ENCODE measurements at regions not wholly inside any gene's neighbourhood (a gene's known extent, or its start where the extent isn't known, plus 50 kb on each side); places are given as distances from the start of the nearest gene placed in this dataset.
"Not testable (repeated sequence)": the region's sequence is repeated elsewhere in the genome, so short reads cannot be mapped to it uniquely, and the experiment has no call there.

DNA sequence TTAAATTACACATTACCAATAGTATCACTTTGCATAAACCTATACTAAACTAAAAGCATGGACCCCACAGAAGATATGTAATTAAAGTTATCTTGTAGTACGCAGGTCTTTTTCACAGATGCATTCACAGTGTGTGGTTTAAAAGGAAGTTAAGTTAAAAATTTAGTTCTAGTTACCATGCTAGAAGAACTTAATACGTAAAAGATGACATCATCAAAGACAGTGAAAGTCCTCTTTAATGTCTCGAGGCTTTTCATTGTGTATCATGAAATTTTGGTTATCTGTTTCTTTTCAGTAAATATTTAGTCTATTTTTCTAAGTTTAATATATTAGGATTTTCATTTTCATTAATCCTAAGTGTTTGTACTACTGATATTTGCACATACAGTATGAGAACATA lies 934.6 kb upstream of the FOXG1 start:
- CTCF ChIA-PET; POLR2A ChIA-PET; H3K36me3 ChIP-seq (replicated peaks in 1 of 2; ENCODE audit: control extremely low read depth in 1 of 2, control insufficient read depth in 1 of 2, extremely low read depth in 1 of 2, insufficient read depth in 2 of 2, low read length in 1 of 2); DNase-seq; H3K4me3 ChIP-seq (ENCODE audit: control extremely low read depth in 1 of 5, extremely low read depth in 1 of 5, insufficient read depth in 1 of 5, low read depth in 2 of 5, low read length in 4 of 5); H3K4me1 ChIP-seq (ENCODE audit: control insufficient read depth in 2 of 2, insufficient read depth in 2 of 2, low read length in 2 of 2); H3K4me1 Mint-ChIP-seq; H3K27ac Mint-ChIP-seq; H3K27me3 ChIP-seq (replicated peaks in 1 of 4; ENCODE audit: control extremely low read depth in 1 of 4, control insufficient read depth in 3 of 4, insufficient read depth in 4 of 4, low read length in 3 of 4); H3K4me3 Mint-ChIP-seq; H3K9ac ChIP-seq (ENCODE audit: low read length); H4K20me1 ChIP-seq (ENCODE audit: control insufficient read depth, insufficient read depth, low read length, poor library complexity, severe bottlenecking); H3K9me3 Mint-ChIP-seq (ENCODE audit: insufficient read depth); H3K4me2 ChIP-seq (replicated peaks; ENCODE audit: low read depth, low read length, poor library complexity, severe bottlenecking); H3K27me3 Mint-ChIP-seq; intact Hi-C loops (cut with micrococcal nuclease); H2AFZ ChIP-seq (ENCODE audit: insufficient read depth, low read depth, low read length, poor library complexity, severe bottlenecking); H3K9me3 ChIP-seq (ENCODE audit: control extremely low read depth in 1 of 3, control insufficient read depth in 2 of 3, insufficient read depth in 1 of 3, low read length in 2 of 3); H3K27ac ChIP-seq (ENCODE audit: low read length in 2 of 2); ATAC-seq (ENCODE audit: low read depth); H3K79me2 ChIP-seq (ENCODE audit: control insufficient read depth, insufficient read depth, low read length): not testable (repeated sequence)
- no CpG with 5 or more reads among the region's 3 CpGs for WGBS (ENCODE audit: insufficient coverage)

DNA sequence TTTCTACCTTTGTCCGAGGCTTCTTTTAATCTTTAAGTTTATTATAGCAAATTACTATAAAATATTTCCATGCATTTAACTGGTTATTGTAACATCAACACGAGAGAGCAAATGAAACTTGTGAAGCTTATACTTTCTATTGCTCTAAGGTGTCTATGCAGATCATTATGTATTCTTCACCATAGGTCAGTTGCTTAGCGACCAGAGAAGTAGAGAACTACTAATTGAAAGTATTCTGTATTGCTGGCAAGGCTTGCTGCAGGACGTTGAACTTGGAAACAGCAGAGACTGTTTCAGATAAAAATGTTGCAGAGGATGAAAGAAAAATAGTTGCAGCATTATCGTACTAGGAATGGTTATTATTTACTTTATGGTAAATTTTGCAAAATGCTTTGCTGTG lies 933.6 kb upstream of the FOXG1 start:
- H4K20me1 ChIP-seq (ENCODE audit: control insufficient read depth, insufficient read depth, low read length, poor library complexity, severe bottlenecking); H3K9me3 ChIP-seq (ENCODE audit: control extremely low read depth in 1 of 3, control insufficient read depth in 2 of 3, insufficient read depth in 1 of 3, low read length in 2 of 3); intact Hi-C loops (cut with micrococcal nuclease); H3K4me3 ChIP-seq (ENCODE audit: control extremely low read depth in 1 of 5, extremely low read depth in 1 of 5, insufficient read depth in 1 of 5, low read depth in 2 of 5, low read length in 4 of 5); H3K27me3 Mint-ChIP-seq; H3K9ac ChIP-seq (ENCODE audit: low read length); CTCF ChIA-PET; H2AFZ ChIP-seq (ENCODE audit: insufficient read depth, low read depth, low read length, poor library complexity, severe bottlenecking); POLR2A ChIA-PET; H3K27ac ChIP-seq (ENCODE audit: low read length in 2 of 2); ATAC-seq (ENCODE audit: low read depth); H3K36me3 ChIP-seq (replicated peaks in 1 of 2; ENCODE audit: control extremely low read depth in 1 of 2, control insufficient read depth in 1 of 2, extremely low read depth in 1 of 2, insufficient read depth in 2 of 2, low read length in 1 of 2); DNase-seq; H3K4me3 Mint-ChIP-seq; H3K27ac Mint-ChIP-seq; H3K27me3 ChIP-seq (replicated peaks in 1 of 4; ENCODE audit: control extremely low read depth in 1 of 4, control insufficient read depth in 3 of 4, insufficient read depth in 4 of 4, low read length in 3 of 4); H3K4me1 ChIP-seq (ENCODE audit: control insufficient read depth in 2 of 2, insufficient read depth in 2 of 2, low read length in 2 of 2); H3K4me2 ChIP-seq (replicated peaks; ENCODE audit: low read depth, low read length, poor library complexity, severe bottlenecking); H3K9me3 Mint-ChIP-seq (ENCODE audit: insufficient read depth); H3K4me1 Mint-ChIP-seq; H3K79me2 ChIP-seq (ENCODE audit: control insufficient read depth, insufficient read depth, low read length): not testable (repeated sequence)
- WGBS (ENCODE audit: insufficient coverage): no CpG with 5 or more reads among the region's 5 CpGs

DNA sequence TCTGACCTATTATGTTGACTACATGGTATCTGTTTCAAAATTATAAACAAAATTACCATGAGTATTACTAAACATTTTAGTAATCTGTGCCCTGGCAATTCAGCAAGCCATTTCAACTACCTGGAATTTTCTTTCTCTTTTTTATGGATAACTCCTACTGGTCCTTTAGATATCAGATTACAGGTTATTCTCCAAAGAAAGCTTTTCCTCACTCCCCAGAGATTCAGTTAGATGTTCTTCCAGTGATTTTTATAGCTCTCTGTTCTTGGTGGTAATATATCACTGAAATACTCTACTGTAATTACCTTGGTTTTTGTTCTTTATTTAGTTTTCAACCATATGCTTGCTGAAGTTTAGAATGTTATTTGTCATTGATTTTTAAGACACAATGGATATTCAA lies 930.2 kb upstream of the FOXG1 start:
- H3K4me2 ChIP-seq (replicated peaks; ENCODE audit: low read depth, low read length, poor library complexity, severe bottlenecking): no peak overlapping the region
- H3K4me3 ChIP-seq (ENCODE audit: control extremely low read depth in 1 of 5, extremely low read depth in 1 of 5, insufficient read depth in 1 of 5, low read depth in 2 of 5, low read length in 4 of 5): no peak overlapping the region
- H3K27ac ChIP-seq (ENCODE audit: low read length in 2 of 2): no peak overlapping the region
- ATAC-seq (ENCODE audit: low read depth) (no peak), DNase-seq (no peak)
- Mint-ChIP-seq H3K4me1 (no peaks in the 10 kb centered on the region), H3K4me3 (no peak overlapping the region), H3K27me3 (no peaks in the 10 kb centered on the region), H3K27ac (no peak overlapping the region), H3K9me3 (ENCODE audit: insufficient read depth) (no peaks in the 10 kb centered on the region)
- no peaks in the 10 kb centered on the region for H3K36me3 ChIP-seq (replicated peaks in 1 of 2; ENCODE audit: control extremely low read depth in 1 of 2, control insufficient read depth in 1 of 2, extremely low read depth in 1 of 2, insufficient read depth in 2 of 2, low read length in 1 of 2)
- no peak overlapping the region for H3K9ac ChIP-seq (ENCODE audit: low read length)
- H3K9me3 ChIP-seq (ENCODE audit: control extremely low read depth in 1 of 3, control insufficient read depth in 2 of 3, insufficient read depth in 1 of 3, low read length in 2 of 3): no peaks in the 10 kb centered on the region
- TF ChIP-seq, protein P1, sequence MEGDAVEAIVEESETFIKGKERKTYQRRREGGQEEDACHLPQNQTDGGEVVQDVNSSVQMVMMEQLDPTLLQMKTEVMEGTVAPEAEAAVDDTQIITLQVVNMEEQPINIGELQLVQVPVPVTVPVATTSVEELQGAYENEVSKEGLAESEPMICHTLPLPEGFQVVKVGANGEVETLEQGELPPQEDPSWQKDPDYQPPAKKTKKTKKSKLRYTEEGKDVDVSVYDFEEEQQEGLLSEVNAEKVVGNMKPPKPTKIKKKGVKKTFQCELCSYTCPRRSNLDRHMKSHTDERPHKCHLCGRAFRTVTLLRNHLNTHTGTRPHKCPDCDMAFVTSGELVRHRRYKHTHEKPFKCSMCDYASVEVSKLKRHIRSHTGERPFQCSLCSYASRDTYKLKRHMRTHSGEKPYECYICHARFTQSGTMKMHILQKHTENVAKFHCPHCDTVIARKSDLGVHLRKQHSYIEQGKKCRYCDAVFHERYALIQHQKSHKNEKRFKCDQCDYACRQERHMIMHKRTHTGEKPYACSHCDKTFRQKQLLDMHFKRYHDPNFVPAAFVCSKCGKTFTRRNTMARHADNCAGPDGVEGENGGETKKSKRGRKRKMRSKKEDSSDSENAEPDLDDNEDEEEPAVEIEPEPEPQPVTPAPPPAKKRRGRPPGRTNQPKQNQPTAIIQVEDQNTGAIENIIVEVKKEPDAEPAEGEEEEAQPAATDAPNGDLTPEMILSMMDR (IDR thresholded peaks at IDR 0.05): no peak
- TF ChIP-seq EZH2 (IDR thresholded peaks at IDR 0.05; ENCODE audit: borderline replicate concordance, insufficient read depth, low read depth, low read length, poor library complexity, severe bottlenecking): no peak
- intact Hi-C loops (cut with micrococcal nuclease): no loop called here
- no peak overlapping the region for H2AFZ ChIP-seq (ENCODE audit: insufficient read depth, low read depth, low read length, poor library complexity, severe bottlenecking)
- H3K79me2 ChIP-seq (ENCODE audit: control insufficient read depth, insufficient read depth, low read length): no peaks in the 10 kb centered on the region
- H3K27me3 ChIP-seq (replicated peaks in 1 of 4; ENCODE audit: control extremely low read depth in 1 of 4, control insufficient read depth in 3 of 4, insufficient read depth in 4 of 4, low read length in 3 of 4): no peaks in the 10 kb centered on the region
- H4K20me1 ChIP-seq (ENCODE audit: control insufficient read depth, insufficient read depth, low read length, poor library complexity, severe bottlenecking): no peaks in the 10 kb centered on the region
- CTCF ChIA-PET: no interaction called here
- no peaks in the 10 kb centered on the region for H3K4me1 ChIP-seq (ENCODE audit: control insufficient read depth in 2 of 2, insufficient read depth in 2 of 2, low read length in 2 of 2)
- POLR2A ChIA-PET: no interaction called here
